CD14-positive monocyte (primary cell): ENCODE measurements at regions not wholly inside any gene's neighbourhood (a gene's known extent, or its start where the extent isn't known, plus 50 kb on each side); places are given as distances from the start of the nearest gene placed in this dataset.
A peak's percentile ranks its signal among the peaks of the same experiment; 100 is the strongest.

Source experiments
- DNase-seq, 3 donors: peaks; one replicate each; pipeline ENCODE4 v3.0.0-alpha.2; 2011 to 2022
- H2AFZ ChIP-seq: 2 replicates; pipeline ENCODE4 v1.6.0; 2012; ENCODE audit warnings: mild to moderate bottlenecking, low read depth, low read length, inconsistent platforms; ENCODE audit not compliant: insufficient read depth, poor library complexity, severe bottlenecking
- H3K27ac ChIP-seq, 2 donors: 1 replicate in 1 of 2; 2 replicates in 1 of 2; pipeline ENCODE4 v1.5.1; 2012 to 2013; ENCODE audit warnings: low read length in 2 of 2, control low read depth in 1 of 2, inconsistent platforms in 1 of 2, low read depth in 1 of 2, mild to moderate bottlenecking in 1 of 2
- H3K27me3 ChIP-seq, 2 donors: one replicate each; pipeline versions ENCODE4 v1.6.0 to v1.6.1; 2011 to 2013; ENCODE audit warnings: low read length in 2 of 2; ENCODE audit not compliant: control insufficient read depth in 2 of 2, insufficient read depth in 2 of 2
- H3K36me3 ChIP-seq, 2 donors: replicated peaks in 1 of 2; 1 replicate in 1 of 2; 2 replicates in 1 of 2; pipeline versions ENCODE4 v1.5.1 to v1.6.1; 2012 to 2013; ENCODE audit warnings: low read length in 2 of 2, control low read depth in 1 of 2, inconsistent platforms in 1 of 2, mild to moderate bottlenecking in 1 of 2; ENCODE audit not compliant: insufficient read depth in 2 of 2, control insufficient read depth in 1 of 2
- H3K4me1 ChIP-seq, 2 donors: 1 replicate in 1 of 2; 2 replicates in 1 of 2; pipeline versions ENCODE4 v1.5.1 to v1.6.1; 2012 to 2013; ENCODE audit warnings: low read length in 2 of 2, control low read depth in 1 of 2, inconsistent platforms in 1 of 2, mild to moderate bottlenecking in 1 of 2, moderate library complexity in 1 of 2; ENCODE audit not compliant: insufficient read depth in 2 of 2, control insufficient read depth in 1 of 2
- H3K4me2 ChIP-seq: replicated peaks from 2 replicates; pipeline ENCODE3; 2012; ENCODE audit warnings: low read length, moderate library complexity, mild to moderate bottlenecking; ENCODE audit not compliant: poor library complexity, severe bottlenecking; ENCODE audit errors: extremely low read depth
- H3K4me3 ChIP-seq, 3 experiments: fragments of 200-600 bp in 1 of 3; sonication (generic) in 1 of 3; replicated peaks in 1 of 3; 1 replicate in 2 of 3; 2 replicates in 1 of 3; pipeline ENCODE4 v1.5.1; 2011 to 2013; ENCODE audit warnings: low read length in 3 of 3, mild to moderate bottlenecking in 3 of 3, control low read depth in 2 of 3, low read depth in 2 of 3, inconsistent platforms in 1 of 3, moderate library complexity in 1 of 3
- H3K79me2 ChIP-seq: 2 replicates; pipeline ENCODE4 v1.6.0; 2012; ENCODE audit warnings: mild to moderate bottlenecking, control low read depth, inconsistent platforms, low read length, moderate library complexity; ENCODE audit not compliant: insufficient read depth
- H3K9ac ChIP-seq: 2 replicates; pipeline ENCODE4 v1.6.0; 2017; ENCODE audit warnings: low read length, mild to moderate bottlenecking; ENCODE audit not compliant: insufficient read depth, poor library complexity, severe bottlenecking
- H3K9me3 ChIP-seq, 2 donors: replicated peaks in 1 of 2; 1 replicate in 1 of 2; 2 replicates in 1 of 2; pipeline versions ENCODE4 v1.5.1 to v1.6.1; 2012 to 2013; ENCODE audit warnings: low read length in 2 of 2, control low read depth in 1 of 2; ENCODE audit not compliant: control insufficient read depth in 1 of 2, insufficient read depth in 1 of 2
- H4K20me1 ChIP-seq: 2 replicates; pipeline ENCODE4 v1.6.0; 2012; ENCODE audit warnings: mild to moderate bottlenecking, low read length, control low read depth, moderate library complexity; ENCODE audit not compliant: insufficient read depth
- H3K27ac Mint-ChIP-seq, 7 donors: one replicate each; pipeline ENCODE4 v1.8.0; 2020; ENCODE audit warnings: mild to moderate bottlenecking in 7 of 7, mixed read lengths in 7 of 7, moderate library complexity in 6 of 7, inconsistent platforms in 2 of 7
- H3K27me3 Mint-ChIP-seq, 3 donors: one replicate each; pipeline ENCODE4 v1.8.0; 2021 to 2022; ENCODE audit warnings: low read depth in 3 of 3, mild to moderate bottlenecking in 3 of 3, mixed read lengths in 3 of 3, moderate library complexity in 3 of 3, inconsistent platforms in 1 of 3
- H3K36me3 Mint-ChIP-seq, 2 donors: one replicate each; pipeline ENCODE4 v1.8.0; 2020; ENCODE audit warnings: mixed read lengths in 2 of 2, inconsistent platforms in 1 of 2, mild to moderate bottlenecking in 1 of 2
- H3K4me1 Mint-ChIP-seq: one replicate; pipeline ENCODE4 v1.8.0; 2020; ENCODE audit warnings: mild to moderate bottlenecking, mixed read lengths
- H3K4me3 Mint-ChIP-seq, 2 donors: one replicate each; pipeline ENCODE4 v1.8.0; 2020; ENCODE audit warnings: mild to moderate bottlenecking in 2 of 2, mixed read lengths in 2 of 2, moderate library complexity in 1 of 2
- H3K9me3 Mint-ChIP-seq, 7 donors: one replicate each; pipeline ENCODE4 v1.8.0; 2020 to 2022; ENCODE audit warnings: mixed read lengths in 7 of 7, mild to moderate bottlenecking in 6 of 7, moderate library complexity in 6 of 7, inconsistent platforms in 2 of 7
- CTCF ChIP-seq: fragments of 200-600 bp; IDR thresholded peaks from one replicate; pipeline ENCODE4 v1.8.0; 2022; ENCODE audit warnings: antibody characterized with exemption, mild to moderate bottlenecking
- WGBS: methylation state at CpG from one replicate; pipeline ENCODE4 v1.1.5; 2013; ENCODE audit warnings: missing lambda C conversion rate; ENCODE audit not compliant: insufficient coverage; 5-methylcytosine and 5-hydroxymethylcytosine counted together
- intact Hi-C, 2 donors: fragments of 100-400 bp; cut with micrococcal nuclease; formaldehyde crosslinking; loops; one replicate each; pipeline versions ENCODE4 v1.15.0 to v1.15.1; 2023

GRCh38 chr2:30068067-30068466 is 78.7 kb upstream of the YPEL5 start:
- Histone ChIP-seq H3K36me3 (no peaks in the 10 kb centered on the region), H3K4me2 (no peak overlapping the region), H3K27me3 (peaks cover 2 to 6% of the 10 kb centered on the region in 2 donors), H3K4me3 (no peak overlapping the region), H3K9ac (no peak overlapping the region), H3K79me2 (no peaks in the 10 kb centered on the region), H3K27ac (no peak overlapping the region), H4K20me1 (no peaks in the 10 kb centered on the region), H3K4me1 (no peaks in the 10 kb centered on the region), H2AFZ (no peak overlapping the region), H3K9me3 (peaks cover 0 to 5% of the 10 kb centered on the region in 2 donors)
- Mint-ChIP-seq H3K27ac (no peak overlapping the region), H3K4me1 (no peaks in the 10 kb centered on the region), H3K36me3 (no peaks in the 10 kb centered on the region), H3K27me3 (peaks cover 15 to 16% (median 15%) of the 10 kb centered on the region in 3 donors), H3K9me3 (peaks cover 6 to 20% (median 11%) of the 10 kb centered on the region in 7 donors), H3K4me3 (no peak overlapping the region)
- TF ChIP-seq CTCF, result no peak
- DNase-seq, result no peak
- intact Hi-C loops, result no loop called here

- Histone ChIP-seq H4K20me1 (no peaks in the 10 kb centered on the region), H3K4me1 (no peaks in the 10 kb centered on the region), H3K9ac (no peak overlapping the region), H3K27me3 (peaks cover 2 to 4% of the 10 kb centered on the region in 2 donors), H3K9me3 (no peaks in the 10 kb centered on the region), H3K36me3 (no peaks in the 10 kb centered on the region), H3K4me3 (no peak overlapping the region), H3K4me2 (no peak overlapping the region), H2AFZ (no peak overlapping the region), H3K79me2 (no peaks in the 10 kb centered on the region), H3K27ac (no peak overlapping the region)
- peak; percentile 73 for TF ChIP-seq CTCF
- H3K4me3 Mint-ChIP-seq, result no peak overlapping the region
- 5% methylated on average over 5 of the region's 10 CpGs for WGBS
- H3K27me3 Mint-ChIP-seq, result peaks cover 17 to 20% (median 18%) of the 10 kb centered on the region in 3 donors
- no peaks in the 10 kb centered on the region for H3K9me3 Mint-ChIP-seq
- intact Hi-C loops, result loop anchor here in 1 of 2 donors (10.0 kb wide), 1 partner anchor 148 kb away; the partner anchor contains the start of gene ALK
- no peaks in the 10 kb centered on the region for H3K4me1 Mint-ChIP-seq
- H3K36me3 Mint-ChIP-seq, result no peaks in the 10 kb centered on the region
- peak; percentile 3 to 36 (median 25) for DNase-seq
- H3K27ac Mint-ChIP-seq, result no peak overlapping the region
These were observed 74.5 kb upstream of the YPEL5 start for GRCh38 chr2:30072250-30072842.
